OCI-LY7 (cell line): ENCODE measurements at regions not wholly inside any gene's neighbourhood (a gene's known extent, or its start where the extent isn't known, plus 50 kb on each side); places are given as distances from the start of the nearest gene placed in this dataset.
"Not testable (repeated sequence)": the region's sequence is repeated elsewhere in the genome, so short reads cannot be mapped to it uniquely, and the experiment has no call there.

Experiments used
- BruUV-seq: library from RNA; stranded (reverse); fragments of 400-500 nt; replicated peaks from 2 replicates; lab custom pipeline; 2021; lab: Mats Ljungman, UMichigan
- CTCF ChIA-PET: fragments of 300-600 bp; sonication (Branson Sonifier 250); formaldehyde crosslinking; loops from one replicate; lab custom pipeline; 2022; ENCODE audit warnings: antibody characterized with exemption; ENCODE audit not compliant: unreplicated experiment; lab: Charles Lee
- POLR2A ChIA-PET: fragments of 300-600 bp; sonication (Branson Sonifier 250); formaldehyde crosslinking; loops from one replicate; lab custom pipeline; 2022; ENCODE audit warnings: antibody characterized with exemption; lab: Charles Lee
- DNase-seq: peaks from one replicate; pipeline ENCODE4 v3.0.0-alpha.2; 2015; ENCODE audit warnings: low spot score
- H2AFZ ChIP-seq: fragments of 200-600 bp; sonication (generic), shearing (Covaris generic); 2 replicates; pipeline ENCODE4 v1.6.1; 2014; ENCODE audit warnings: mild to moderate bottlenecking, antibody characterized with exemption, low read length, moderate library complexity
- H3K27ac ChIP-seq: fragments of 200-600 bp; sonication (generic); 2 replicates; pipeline ENCODE4 v1.5.1; 2014; ENCODE audit warnings: mixed run types, low read depth, mild to moderate bottlenecking, moderate library complexity, low read length, inconsistent platforms; ENCODE audit not compliant: poor library complexity, severe bottlenecking
- H3K36me3 ChIP-seq: fragments of 200-600 bp; sonication (generic); 2 replicates; pipeline ENCODE4 v1.6.1; 2014; ENCODE audit warnings: mild to moderate bottlenecking, antibody characterized with exemption, low read length, moderate library complexity, mixed read lengths; ENCODE audit not compliant: insufficient read depth
- H3K4me1 ChIP-seq: fragments of 200-600 bp; sonication (generic); 2 replicates; pipeline ENCODE4 v1.5.1; 2014; ENCODE audit warnings: mild to moderate bottlenecking, low read length; ENCODE audit not compliant: insufficient read depth, poor library complexity, severe bottlenecking
- H3K4me2 ChIP-seq: fragments of 200-600 bp; sonication (generic); 2 replicates; pipeline ENCODE4 v1.6.1; 2014; ENCODE audit warnings: mild to moderate bottlenecking, low read length
- H3K4me3 ChIP-seq: fragments of 200-600 bp; sonication (generic); 2 replicates; pipeline ENCODE4 v1.5.1; 2014; ENCODE audit warnings: mild to moderate bottlenecking, low read depth, low read length; ENCODE audit not compliant: poor library complexity, severe bottlenecking
- H3K79me2 ChIP-seq: fragments of 200-600 bp; sonication (generic); 2 replicates; pipeline ENCODE4 v1.6.1; 2016; ENCODE audit warnings: low read depth, mild to moderate bottlenecking, low read length, moderate library complexity, mixed read lengths; ENCODE audit not compliant: insufficient read depth
- H3K9me2 ChIP-seq: fragments of 200-600 bp; sonication (generic); 2 replicates; pipeline ENCODE4 v1.6.1; 2016; ENCODE audit warnings: mild to moderate bottlenecking, low read length, mixed read lengths; ENCODE audit not compliant: insufficient read depth
- H3K9me3 ChIP-seq: fragments of 200-600 bp; sonication (generic); 2 replicates; pipeline ENCODE4 v1.6.1; 2014; ENCODE audit warnings: mild to moderate bottlenecking, mixed run types, low read length, mixed read lengths
- H4K20me1 ChIP-seq: fragments of 200-600 bp; sonication (generic); 2 replicates; pipeline ENCODE4 v1.6.1; 2014; ENCODE audit warnings: mild to moderate bottlenecking, antibody characterized with exemption, low read length, moderate library complexity, mixed read lengths; ENCODE audit not compliant: insufficient read depth
- EZH2phosphoT487 ChIP-seq: fragments of 200-600 bp; sonication (generic); IDR thresholded peaks from 2 replicates; pipeline ENCODE4 v1.6.1; 2018; ENCODE audit warnings: low read depth, borderline replicate concordance, mild to moderate bottlenecking, mixed run types, antibody characterized with exemption, low read length, moderate library complexity, mixed read lengths
- intact Hi-C: fragments of 100-400 bp; cut with micrococcal nuclease; formaldehyde crosslinking; loops from one replicate; pipeline ENCODE4 v1.10.0; 2022; ENCODE audit not compliant: unreplicated experiment
- TF ChIP-seq, protein P1 (sequence below): fragments of 200-600 bp; sonication (generic); conservative IDR thresholded peaks from 2 replicates; pipeline ENCODE4 v1.5.1; 2014; ENCODE audit warnings: mild to moderate bottlenecking, antibody characterized with exemption, low read length, moderate library complexity, mixed read lengths

DNA sequence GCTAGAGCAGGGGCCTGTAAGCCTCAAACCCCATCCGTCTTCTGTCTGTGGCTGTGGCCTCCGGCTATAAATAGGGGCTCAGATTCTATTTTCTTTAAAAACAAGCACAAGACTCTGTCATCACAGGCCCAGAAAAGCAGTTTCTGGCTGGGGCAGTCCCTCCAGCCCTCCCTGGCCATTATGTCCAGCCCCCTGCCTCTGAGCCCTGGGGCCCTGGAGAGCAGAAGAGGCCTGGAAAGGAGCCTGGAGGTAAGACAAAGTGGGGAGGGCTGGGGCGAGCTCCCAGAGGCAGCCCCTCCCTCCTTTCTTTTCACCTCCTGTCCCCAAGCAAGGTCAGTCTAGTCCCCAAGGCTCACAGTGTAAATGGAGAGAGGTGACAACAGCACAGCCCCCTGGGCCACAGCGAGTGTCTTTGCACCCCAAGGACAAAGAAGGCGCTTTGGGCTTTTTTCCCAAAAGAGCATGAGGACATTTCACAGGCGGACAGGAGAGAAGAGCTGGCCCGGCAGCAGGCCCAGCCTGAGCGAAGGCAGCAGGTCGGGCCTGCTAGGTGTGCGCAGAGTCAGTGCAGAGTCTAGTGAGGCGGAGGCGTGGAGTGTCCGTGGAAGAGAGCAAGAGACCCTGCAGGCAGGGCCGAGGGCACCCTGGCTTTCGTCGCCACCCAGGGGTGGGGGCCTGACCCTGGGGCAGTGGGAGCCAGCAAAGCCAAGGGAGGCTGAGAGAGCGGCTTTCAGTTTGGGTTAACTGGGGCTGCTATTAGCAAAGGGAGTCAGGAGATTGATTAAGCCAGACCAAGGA, 188.3 kb downstream of the TBC1D2B start:
- BruUV-seq: no TSS peak
- POLR2A ChIA-PET: no interaction called here
- no peaks in the 10 kb centered on the region for H3K79me2 ChIP-seq
- no peaks in the 10 kb centered on the region for H3K9me2 ChIP-seq
- CTCF ChIA-PET: no interaction called here
- TF ChIP-seq, protein P1, sequence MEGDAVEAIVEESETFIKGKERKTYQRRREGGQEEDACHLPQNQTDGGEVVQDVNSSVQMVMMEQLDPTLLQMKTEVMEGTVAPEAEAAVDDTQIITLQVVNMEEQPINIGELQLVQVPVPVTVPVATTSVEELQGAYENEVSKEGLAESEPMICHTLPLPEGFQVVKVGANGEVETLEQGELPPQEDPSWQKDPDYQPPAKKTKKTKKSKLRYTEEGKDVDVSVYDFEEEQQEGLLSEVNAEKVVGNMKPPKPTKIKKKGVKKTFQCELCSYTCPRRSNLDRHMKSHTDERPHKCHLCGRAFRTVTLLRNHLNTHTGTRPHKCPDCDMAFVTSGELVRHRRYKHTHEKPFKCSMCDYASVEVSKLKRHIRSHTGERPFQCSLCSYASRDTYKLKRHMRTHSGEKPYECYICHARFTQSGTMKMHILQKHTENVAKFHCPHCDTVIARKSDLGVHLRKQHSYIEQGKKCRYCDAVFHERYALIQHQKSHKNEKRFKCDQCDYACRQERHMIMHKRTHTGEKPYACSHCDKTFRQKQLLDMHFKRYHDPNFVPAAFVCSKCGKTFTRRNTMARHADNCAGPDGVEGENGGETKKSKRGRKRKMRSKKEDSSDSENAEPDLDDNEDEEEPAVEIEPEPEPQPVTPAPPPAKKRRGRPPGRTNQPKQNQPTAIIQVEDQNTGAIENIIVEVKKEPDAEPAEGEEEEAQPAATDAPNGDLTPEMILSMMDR: no peak
- TF ChIP-seq EZH2phosphoT487: no peak
- no peak overlapping the region for H3K4me3 ChIP-seq
- no peak overlapping the region for H3K4me2 ChIP-seq
- no peaks in the 10 kb centered on the region for H3K36me3 ChIP-seq
- no peak for DNase-seq
- no peaks in the 10 kb centered on the region for H3K9me3 ChIP-seq
- H3K4me1 ChIP-seq: no peaks in the 10 kb centered on the region
- no peak overlapping the region for H3K27ac ChIP-seq
- no peak overlapping the region for H2AFZ ChIP-seq
- intact Hi-C loops: no loop called here
- no peaks in the 10 kb centered on the region for H4K20me1 ChIP-seq

DNA sequence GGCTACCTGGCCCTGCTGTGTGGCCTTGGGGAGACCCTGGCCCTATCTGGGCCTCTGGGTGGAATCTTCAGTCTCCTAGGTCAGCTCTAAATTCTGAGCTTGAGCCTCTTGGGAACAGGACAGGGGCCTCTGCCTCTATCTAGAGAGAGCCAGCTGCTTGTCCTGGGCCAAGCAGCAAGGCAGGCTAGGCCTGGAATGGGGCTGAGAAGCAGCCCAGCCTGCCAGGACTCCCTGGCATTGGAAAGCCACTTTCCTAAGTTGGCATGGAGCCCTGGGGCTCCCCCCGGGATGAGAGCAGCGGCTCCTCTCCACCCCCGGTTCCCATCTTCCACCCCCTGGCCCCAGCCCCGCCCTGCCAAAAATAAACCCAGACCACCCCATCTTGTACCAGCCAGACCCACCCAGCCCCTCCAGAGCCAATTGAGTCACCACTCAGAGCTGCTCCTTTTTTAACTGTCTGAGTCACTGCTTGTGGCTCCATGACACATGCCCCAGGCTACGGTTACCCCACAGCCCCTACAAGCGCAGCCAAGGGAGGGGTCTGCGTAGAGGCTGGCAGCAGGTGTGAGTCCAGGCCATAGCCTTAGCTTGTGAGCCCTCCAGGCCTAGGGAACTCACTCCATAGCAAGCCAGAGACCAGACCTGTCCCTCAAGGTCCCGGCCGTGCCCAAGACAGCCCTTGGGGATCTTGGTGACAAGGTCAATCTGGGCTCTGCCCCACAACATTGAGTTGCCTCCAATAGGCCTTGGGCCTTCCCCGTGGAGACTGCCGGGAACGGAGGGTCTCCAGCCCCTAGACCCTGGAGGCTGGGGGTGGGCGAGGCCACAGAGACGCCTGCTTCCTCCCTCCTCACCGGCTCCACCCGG, 189.7 kb downstream of the TBC1D2B start:
- H3K4me1 ChIP-seq, POLR2A ChIA-PET, H2AFZ ChIP-seq, H3K36me3 ChIP-seq, DNase-seq, CTCF ChIA-PET, H3K4me3 ChIP-seq, BruUV-seq, H3K27ac ChIP-seq, H4K20me1 ChIP-seq, H3K4me2 ChIP-seq, intact Hi-C loops, H3K79me2 ChIP-seq, H3K9me3 ChIP-seq, H3K9me2 ChIP-seq: not testable (repeated sequence)

DNA sequence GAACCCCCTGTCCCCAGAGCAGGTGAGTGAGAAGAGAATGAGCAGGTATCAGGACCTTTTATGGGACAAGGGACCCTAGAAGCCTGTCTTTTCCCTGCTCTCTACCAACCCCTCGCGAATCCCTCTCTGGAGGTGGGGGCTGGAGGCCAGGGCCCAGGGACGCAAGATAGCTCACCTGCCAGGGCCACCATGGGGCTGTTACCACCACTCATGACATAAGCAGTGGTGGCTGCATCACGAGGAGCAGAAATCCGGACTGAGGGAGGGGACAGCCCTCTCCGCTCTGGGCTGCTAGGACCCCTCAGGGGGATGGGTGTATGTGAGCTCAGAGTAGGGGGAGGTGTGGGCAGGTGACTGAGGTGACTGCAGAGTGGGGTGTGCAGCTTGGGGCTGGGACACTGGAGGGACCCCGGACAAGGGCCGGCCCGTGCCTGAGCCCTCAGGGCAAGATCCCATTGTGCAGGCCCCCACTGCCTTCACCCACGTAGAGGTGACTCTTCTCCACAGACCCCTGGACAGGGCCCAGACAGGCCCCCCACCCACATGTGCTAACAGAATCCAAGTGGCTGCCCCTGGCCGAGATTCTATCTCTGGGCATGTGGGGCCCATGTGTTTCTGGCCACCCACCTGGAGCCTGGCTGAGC, 190.6 kb downstream of the TBC1D2B start:
- no TSS peak for BruUV-seq
- Histone ChIP-seq H3K4me1 (no peaks in the 10 kb centered on the region), H3K4me2 (no peak overlapping the region), H2AFZ (no peak overlapping the region), H3K4me3 (no peak overlapping the region), H3K9me3 (no peaks in the 10 kb centered on the region), H3K27ac (no peak overlapping the region), H3K36me3 (no peaks in the 10 kb centered on the region), H3K79me2 (no peaks in the 10 kb centered on the region), H3K9me2 (no peaks in the 10 kb centered on the region), H4K20me1 (no peaks in the 10 kb centered on the region)
- intact Hi-C loops: no loop called here
- TF ChIP-seq EZH2phosphoT487: no peak
- TF ChIP-seq, protein P1: no peak
- CTCF ChIA-PET: no interaction called here
- POLR2A ChIA-PET: no interaction called here
- no peak for DNase-seq

DNA sequence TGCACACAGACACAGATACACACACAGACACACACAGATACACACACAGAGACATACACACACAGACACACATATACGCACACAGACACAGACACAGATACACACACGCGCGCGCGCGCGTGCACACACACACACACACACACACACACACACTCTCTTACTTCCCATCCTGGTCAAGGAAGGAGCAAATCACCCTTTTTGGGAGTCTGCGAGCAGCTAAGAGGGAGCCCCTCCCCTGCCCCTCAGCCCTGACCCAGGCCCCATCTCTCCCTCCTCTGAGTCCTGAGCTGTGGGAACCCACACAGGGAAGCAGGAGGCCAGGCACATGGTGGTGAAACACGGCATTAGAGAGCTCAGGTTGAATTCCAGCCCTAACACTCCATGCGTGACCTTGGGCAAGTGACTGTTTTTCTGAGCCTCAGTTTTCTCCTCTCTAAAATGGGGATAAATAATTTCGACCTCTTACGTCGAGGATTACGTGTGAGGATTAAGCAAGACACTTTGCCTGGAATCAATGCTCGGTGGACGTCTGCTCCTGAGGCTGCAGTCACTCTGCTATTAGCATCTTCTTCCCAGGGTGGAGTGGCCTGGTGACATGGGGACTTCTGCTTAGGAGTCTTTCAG, 191.5 kb downstream of the TBC1D2B start:
- intact Hi-C loops, H3K9me3 ChIP-seq, BruUV-seq, H3K79me2 ChIP-seq, DNase-seq, H2AFZ ChIP-seq, H3K36me3 ChIP-seq, H3K9me2 ChIP-seq, CTCF ChIA-PET, POLR2A ChIA-PET, H3K4me1 ChIP-seq, H3K4me3 ChIP-seq, H3K27ac ChIP-seq, H3K4me2 ChIP-seq, H4K20me1 ChIP-seq: not testable (repeated sequence)
